ENCODE measurements at regions not wholly inside any gene's neighbourhood (a gene's known extent, or its start where the extent isn't known, plus 50 kb on each side); places are given as distances from the start of the nearest gene placed in this dataset.

GRCh38 chr6:28734443-28734959 is 189.3 kb downstream of the TRIM27 start:
- TF ChIP-seq POLR2AphosphoS5 (IDR thresholded peaks at IDR 0.05; ENCODE audit: insufficient read depth in 1 of 2, low read depth in 1 of 2) (no peak), POLR2A (IDR thresholded peaks at IDR 0.05) (no peak)
